Renal cortex interstitium (tissue), 11 donors: ENCODE measurements at regions not wholly inside any gene's neighbourhood (a gene's known extent, or its start where the extent isn't known, plus 50 kb on each side); places are given as distances from the start of the nearest gene placed in this dataset.
A peak's percentile ranks its signal among the peaks of the same experiment; 100 is the strongest.

Experiments used
- DNase-seq, 11 donors: peaks; one replicate each; pipeline ENCODE4 v3.0.0-alpha.2; 2013; ENCODE audit warnings: low read depth in 9 of 11, low spot score in 4 of 11; ENCODE audit errors: extremely low read depth in 1 of 11

DNA sequence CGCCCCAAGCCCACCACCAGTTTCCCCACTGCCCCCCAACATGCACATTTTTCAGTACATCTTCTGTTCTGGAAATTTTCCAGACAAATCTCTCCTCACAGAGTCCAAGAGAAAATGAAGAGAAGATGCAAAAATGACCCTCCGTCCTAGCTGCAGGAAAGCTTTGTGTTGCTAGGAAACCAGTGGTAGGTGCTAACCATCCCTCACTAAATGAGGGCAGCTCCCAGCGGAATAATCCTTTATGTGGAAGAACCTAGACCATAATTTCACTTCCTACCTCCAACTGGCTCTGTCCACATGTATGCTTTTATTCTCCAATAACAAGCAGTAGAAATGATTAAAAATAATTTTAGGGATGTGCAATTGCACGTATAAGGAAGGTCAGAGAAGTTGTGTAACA, 311.9 kb upstream of the EPHA4 start:
- DNase-seq, result no peak

GRCh38 chr2:221876016-221876415, 303.9 kb upstream of the EPHA4 start:
- no peak for DNase-seq

DNA sequence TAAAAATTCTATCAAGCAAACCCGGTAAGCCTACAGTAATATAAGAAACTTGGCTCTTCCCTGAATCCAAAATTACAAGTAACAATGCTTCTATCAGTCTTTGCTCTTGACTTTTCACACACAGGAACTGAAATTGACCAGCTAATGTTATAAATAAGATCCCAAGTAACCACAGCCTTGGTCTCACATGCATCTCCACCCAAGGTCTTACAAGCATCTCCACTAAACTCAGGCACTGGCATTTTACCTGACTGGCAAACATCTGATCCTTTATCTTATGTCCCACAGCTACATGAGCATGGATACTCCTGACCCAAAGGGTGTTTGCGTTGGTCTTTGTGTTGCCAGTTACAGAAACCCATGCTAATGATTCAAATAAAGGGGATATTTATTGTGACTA, 302.3 kb upstream of the EPHA4 start:
- no peak for DNase-seq

GRCh38 chr2:221857719-221858118, 285.6 kb upstream of the EPHA4 start:
- no peak for DNase-seq

DNA sequence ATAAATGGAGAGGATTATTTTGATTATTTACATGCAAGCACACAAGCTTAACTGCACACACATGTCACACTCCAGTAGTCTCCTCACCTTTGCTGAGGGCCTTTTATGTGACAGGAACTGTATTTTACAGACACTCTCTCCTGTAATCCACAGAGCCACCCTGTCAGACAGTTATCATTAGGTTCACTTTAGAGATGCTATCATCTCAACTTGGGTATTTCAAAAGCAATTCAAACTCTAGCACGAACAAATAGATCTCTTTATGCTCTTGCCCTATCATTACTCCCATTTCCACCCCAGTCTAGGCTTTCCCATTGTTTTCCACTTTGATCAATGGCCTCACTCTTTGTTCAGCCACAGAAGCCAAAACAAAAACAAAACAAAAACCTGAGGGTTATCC, 281.2 kb upstream of the EPHA4 start:
- DNase-seq, result no peak

GRCh38 chr2:221851531-221852045, 279.5 kb upstream of the EPHA4 start:
- DNase-seq, result no peak

- DNase-seq, result no peak
These were observed 278.0 kb upstream of the EPHA4 start for GRCh38 chr2:221850076-221850475.

GRCh38 chr2:221848286-221848685, 276.2 kb upstream of the EPHA4 start:
- DNase-seq, result no peak

- DNase-seq, result no peak
These were observed 272.9 kb upstream of the EPHA4 start for GRCh38 chr2:221845021-221845365.

GRCh38 chr2:221844212-221845020, 272.3 kb upstream of the EPHA4 start:
- no peak for DNase-seq

GRCh38 chr2:221836095-221836494, 264.0 kb upstream of the EPHA4 start:
- no peak for DNase-seq

DNA sequence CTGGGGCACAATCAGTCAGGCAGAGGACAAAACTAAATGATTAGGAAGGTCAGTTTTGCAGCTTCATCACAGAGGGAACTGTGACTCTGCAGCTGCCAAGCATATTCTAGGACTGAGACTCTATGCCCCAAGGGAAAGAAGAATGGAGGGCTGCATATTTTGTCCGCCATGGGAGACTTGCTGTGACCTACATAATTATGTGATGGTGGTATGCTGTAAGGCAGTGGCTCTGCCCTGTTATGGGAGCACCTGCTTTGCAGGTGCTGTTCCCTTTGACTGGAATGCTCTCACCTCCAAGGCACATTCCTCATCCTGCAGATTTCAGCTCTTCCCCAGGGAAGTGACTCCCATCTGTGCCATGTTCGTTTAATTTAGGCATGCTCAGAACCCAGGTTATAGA, 261.9 kb upstream of the EPHA4 start:
- DNase-seq, result no peak

DNA sequence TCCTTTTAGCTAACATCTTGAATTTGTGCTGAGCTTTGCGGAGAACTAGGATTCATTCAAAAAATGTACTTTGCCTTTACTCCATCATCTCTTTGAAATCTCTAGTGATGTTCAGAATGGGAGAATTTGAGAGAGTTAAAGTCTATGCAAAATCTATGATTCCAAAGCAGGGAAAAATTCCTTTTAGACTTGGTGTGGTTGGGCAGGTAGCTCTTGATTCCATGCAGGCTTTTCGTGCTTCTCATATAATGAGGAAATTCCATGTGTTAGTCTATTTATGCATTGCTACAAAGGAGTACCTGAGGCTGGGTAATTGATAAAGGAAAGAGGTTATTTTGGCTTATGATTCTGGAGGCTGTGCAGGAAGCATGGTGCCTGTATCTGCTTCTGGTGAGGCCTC, 258.9 kb upstream of the EPHA4 start:
- DNase-seq, result no peak

DNA sequence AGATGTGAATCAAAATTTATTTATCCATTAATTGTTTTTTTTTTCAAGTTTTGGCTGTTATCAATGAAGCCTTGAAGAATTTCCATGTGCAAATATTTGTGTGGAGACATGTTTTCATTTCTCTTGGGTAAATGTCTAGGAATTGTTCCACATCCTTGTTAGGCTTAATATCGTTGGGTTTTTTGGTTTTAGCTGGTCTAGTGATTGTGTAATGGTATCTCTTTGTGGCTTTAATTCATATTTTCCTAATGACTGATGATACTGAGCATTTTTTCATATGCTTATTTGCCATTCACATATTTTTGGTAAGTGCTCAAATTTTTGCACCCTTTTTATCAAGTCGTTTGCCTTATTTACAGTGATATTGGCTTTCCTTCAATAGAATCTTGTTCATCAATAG, 250.3 kb upstream of the EPHA4 start:
- no peak for DNase-seq

DNA sequence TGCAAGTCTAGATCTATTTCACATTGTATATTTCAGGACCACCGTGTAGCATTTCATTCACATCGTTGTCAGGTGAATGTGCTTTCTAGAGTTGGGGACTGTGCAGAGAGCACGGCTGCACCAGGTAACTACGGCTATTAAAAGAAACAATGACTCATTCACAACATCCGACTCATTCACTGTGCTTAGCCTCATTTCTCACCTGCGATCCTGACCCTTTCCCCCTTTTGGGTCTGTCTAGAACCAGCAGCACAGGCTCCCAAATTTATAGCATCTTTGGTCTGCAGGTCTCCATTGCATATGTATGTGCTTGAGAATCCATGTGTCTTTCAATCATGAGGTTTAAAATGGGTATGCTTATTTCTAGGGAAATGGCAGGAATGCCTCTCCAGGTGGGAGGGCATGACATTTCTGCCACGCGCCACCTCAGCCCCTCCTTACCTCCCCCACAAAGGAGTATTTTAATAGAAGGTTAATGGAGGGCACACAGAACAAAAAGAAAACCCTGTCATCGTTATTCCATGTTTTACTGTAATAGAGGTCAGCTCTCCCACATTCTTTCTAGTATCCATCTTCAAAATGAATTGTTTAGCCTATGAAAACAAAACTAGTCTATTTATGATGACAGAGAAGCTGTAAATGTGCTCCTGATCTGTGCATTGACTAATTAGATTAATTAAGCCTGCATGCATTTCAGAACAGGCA, 246.7 kb upstream of the EPHA4 start:
- DNase-seq, result no peak

DNA sequence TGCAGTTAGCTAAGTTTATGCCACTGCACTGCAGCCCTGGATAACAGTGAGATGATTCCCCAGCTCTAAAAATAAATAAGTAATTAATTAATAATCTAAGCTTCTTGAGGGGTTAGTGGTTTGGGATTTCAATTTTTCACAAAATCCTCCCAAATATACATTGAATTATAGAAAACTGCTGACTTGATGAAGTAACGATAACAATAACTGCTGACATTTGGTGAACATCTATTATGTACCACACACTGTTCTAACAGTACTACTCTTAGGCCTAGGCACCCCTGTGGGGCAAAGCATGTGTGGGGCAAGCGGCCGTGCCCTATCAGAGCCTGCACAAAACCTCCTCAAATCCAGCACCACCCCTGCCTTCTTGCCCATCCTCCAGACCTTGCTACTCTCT, 245.8 kb upstream of the EPHA4 start:
- no peak for DNase-seq

GRCh38 chr2:221817052-221817451, 244.9 kb upstream of the EPHA4 start:
- DNase-seq, result no peak

DNA sequence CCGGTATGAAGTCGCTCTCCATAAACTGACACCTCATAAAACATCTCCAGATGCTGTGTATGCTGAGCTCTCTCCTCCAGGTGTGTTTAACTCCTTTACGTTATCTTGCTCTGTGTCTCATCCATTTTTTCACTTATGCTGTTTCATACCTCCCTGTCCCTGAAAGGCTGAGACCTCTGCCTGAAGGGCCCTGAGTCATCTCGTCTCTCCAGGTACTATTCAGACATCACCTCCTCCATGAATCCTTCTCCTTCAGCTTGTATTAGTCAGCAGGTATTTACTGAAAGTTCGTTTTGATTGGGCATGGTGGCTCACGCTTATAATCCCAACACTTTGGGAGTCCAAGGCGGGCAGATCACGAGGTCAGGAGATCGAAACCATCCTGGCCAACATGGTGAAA, 244.5 kb upstream of the EPHA4 start:
- no peak for DNase-seq

DNA sequence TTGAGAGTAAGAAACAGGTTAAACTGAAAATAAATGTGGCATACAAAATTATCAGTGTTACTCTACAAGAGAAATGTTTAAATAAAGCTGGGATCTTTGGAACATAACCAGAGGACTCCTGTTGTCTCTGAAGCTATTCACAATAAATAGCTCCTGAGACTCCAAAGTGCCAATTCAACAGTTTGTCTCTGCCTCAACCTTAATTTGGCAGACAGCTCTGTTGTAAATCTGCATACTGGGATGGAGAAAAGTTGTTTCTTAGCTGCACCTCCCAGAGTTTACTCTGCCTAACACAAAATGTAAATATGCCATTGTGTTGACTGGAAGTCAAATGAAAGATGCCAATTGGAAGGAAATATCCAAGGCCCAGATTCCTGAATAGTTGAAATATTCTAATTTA, 238.5 kb upstream of the EPHA4 start:
- no peak for DNase-seq

DNA sequence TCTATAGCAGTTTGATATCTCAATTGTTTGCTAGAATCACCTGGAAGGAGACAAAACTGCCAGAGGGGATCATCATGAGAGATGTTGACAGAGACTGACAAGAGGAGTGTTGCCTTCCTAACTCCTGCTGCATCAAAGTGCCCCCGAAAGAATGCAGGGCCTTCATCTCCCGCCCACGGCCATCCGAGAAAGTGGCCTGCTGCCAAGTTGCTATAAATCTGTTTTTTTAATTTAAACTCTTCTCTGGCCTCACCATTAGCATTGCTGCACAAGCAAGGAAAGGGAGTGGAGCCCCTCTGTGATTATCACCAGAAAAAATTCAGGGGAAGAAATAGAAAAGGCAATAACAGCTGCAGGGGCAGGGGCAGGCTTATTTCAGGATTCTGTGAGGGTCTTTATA, 238.1 kb upstream of the EPHA4 start:
- peak in 2 of 11 donors; percentile 28 to 31 for DNase-seq

DNA sequence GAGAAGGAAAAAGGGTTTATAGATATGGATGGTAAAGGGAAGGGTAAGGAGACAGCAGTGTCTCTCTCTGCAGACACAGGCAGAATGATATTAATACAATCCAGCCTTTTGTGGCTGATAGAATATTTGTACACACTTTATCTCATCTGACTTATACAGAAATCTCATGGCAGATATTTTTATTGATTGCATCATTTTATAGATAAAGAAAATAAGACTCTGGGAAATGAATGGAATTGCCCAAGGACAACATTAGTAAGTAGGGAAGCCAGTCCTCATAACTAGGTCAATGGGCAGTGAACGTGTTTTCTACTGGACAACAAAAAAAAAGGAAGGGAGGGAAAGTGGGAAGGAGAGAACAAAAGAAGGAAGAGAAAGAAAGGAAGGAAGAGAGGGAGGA, 236.4 kb upstream of the EPHA4 start:
- no peak for DNase-seq
